Neural cell (in vitro differentiated cells): ENCODE measurements at regions not wholly inside any gene's neighbourhood (a gene's known extent, or its start where the extent isn't known, plus 50 kb on each side); places are given as distances from the start of the nearest gene placed in this dataset.

Experiments used
- EP300 ChIP-seq: fragments of 450-650 bp; conservative IDR thresholded peaks from 2 replicates; pipeline ENCODE4 v1.6.1; 2014; ENCODE audit warnings: antibody characterized with exemption, mild to moderate bottlenecking, moderate library complexity; ENCODE audit not compliant: poor library complexity, severe bottlenecking
- EZH2 ChIP-seq: fragments of 200-600, 300-800 bp; shearing (Covaris generic), sonication (generic); IDR thresholded peaks from 2 replicates; pipeline ENCODE4 v1.6.1; 2014; ENCODE audit warnings: antibody characterized with exemption, low read length, borderline replicate concordance, mild to moderate bottlenecking; ENCODE audit not compliant: insufficient read depth, poor library complexity, severe bottlenecking
- MXI1 ChIP-seq: fragments of 450-650 bp; conservative IDR thresholded peaks from 2 replicates; pipeline ENCODE4 v1.6.1; 2014; ENCODE audit warnings: antibody characterized with exemption, mild to moderate bottlenecking; ENCODE audit not compliant: poor library complexity, severe bottlenecking
- POLR2AphosphoS5 ChIP-seq: IDR thresholded peaks from 2 replicates; pipeline ENCODE4 v1.6.1; 2012
- RAD21 ChIP-seq: fragments of 450-650 bp; conservative IDR thresholded peaks from 2 replicates; pipeline ENCODE4 v1.6.1; 2014; ENCODE audit warnings: antibody characterized with exemption, mild to moderate bottlenecking, moderate library complexity
- SMC3 ChIP-seq: fragments of 450-650 bp; conservative IDR thresholded peaks from 2 replicates; pipeline ENCODE4 v1.6.1; 2014; ENCODE audit warnings: antibody characterized with exemption, mild to moderate bottlenecking, moderate library complexity; ENCODE audit not compliant: poor library complexity
- TF ChIP-seq, protein P1 (sequence below): fragments of 450-650 bp; IDR thresholded peaks from 2 replicates; pipeline ENCODE4 v1.5.1; 2014; ENCODE audit warnings: antibody characterized with exemption, mild to moderate bottlenecking, moderate library complexity; ENCODE audit not compliant: poor library complexity, severe bottlenecking

DNA sequence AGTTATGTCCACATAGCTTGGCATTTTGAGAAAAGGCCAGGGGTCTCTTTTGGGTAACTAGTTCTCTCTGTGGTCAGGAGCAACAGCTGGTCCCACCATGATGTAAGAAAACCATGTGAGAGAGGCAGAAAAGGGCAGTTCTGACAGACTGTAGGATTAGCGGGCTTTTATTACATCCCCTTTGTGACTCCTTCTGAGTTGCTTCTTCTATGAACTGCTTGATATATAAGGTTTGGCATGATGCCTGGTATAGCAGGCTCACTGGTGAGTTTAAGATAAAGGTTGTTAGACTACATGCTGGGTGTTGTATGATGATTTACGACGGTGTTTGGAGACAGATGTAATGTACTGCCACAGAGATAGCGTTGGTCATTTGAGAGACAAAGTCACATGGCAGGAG is 2308.1 kb upstream of the AGA start:
- TF ChIP-seq, protein P1, sequence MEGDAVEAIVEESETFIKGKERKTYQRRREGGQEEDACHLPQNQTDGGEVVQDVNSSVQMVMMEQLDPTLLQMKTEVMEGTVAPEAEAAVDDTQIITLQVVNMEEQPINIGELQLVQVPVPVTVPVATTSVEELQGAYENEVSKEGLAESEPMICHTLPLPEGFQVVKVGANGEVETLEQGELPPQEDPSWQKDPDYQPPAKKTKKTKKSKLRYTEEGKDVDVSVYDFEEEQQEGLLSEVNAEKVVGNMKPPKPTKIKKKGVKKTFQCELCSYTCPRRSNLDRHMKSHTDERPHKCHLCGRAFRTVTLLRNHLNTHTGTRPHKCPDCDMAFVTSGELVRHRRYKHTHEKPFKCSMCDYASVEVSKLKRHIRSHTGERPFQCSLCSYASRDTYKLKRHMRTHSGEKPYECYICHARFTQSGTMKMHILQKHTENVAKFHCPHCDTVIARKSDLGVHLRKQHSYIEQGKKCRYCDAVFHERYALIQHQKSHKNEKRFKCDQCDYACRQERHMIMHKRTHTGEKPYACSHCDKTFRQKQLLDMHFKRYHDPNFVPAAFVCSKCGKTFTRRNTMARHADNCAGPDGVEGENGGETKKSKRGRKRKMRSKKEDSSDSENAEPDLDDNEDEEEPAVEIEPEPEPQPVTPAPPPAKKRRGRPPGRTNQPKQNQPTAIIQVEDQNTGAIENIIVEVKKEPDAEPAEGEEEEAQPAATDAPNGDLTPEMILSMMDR: no peak
- TF ChIP-seq EZH2 (no peak), SMC3 (no peak), POLR2AphosphoS5 (no peak), MXI1 (no peak), RAD21 (no peak), EP300 (no peak)
